Stimulated activated effector memory CD8-positive, alpha-beta T cell treated with anti-CD3 and anti-CD28 coated beads, Interleukin-12 subunit alpha, Interleukin-12 subunit beta, amount 100 ng/mL, for 72 hours (primary cell): ENCODE measurements at regions not wholly inside any gene's neighbourhood (a gene's known extent, or its start where the extent isn't known, plus 50 kb on each side); places are given as distances from the start of the nearest gene placed in this dataset.
A peak's percentile ranks its signal among the peaks of the same experiment; 100 is the strongest.

Experiments used
- ATAC-seq: fragments of 150-1000 bp; cut with Tn5 transposase; 2 replicates; pipeline ENCODE4 v1.10.0; 2021
- DNase-seq, 2 donors: peaks; one replicate each; pipeline ENCODE4 v3.0.0; 2021 to 2022; ENCODE audit warnings: low spot score in 2 of 2
- H3K27ac Mint-ChIP-seq: one replicate; pipeline ENCODE4 v1.8.0; 2022; ENCODE audit warnings: mild to moderate bottlenecking, mixed read lengths
- H3K36me3 Mint-ChIP-seq: one replicate; pipeline ENCODE4 v1.8.0; 2022; ENCODE audit warnings: mild to moderate bottlenecking, mixed read lengths
- H3K4me1 Mint-ChIP-seq: one replicate; pipeline ENCODE4 v1.8.0; 2022; ENCODE audit warnings: mixed read lengths
- H3K4me3 Mint-ChIP-seq: one replicate; pipeline ENCODE4 v1.8.0; 2022; ENCODE audit warnings: mild to moderate bottlenecking, mixed read lengths
- H3K9me3 Mint-ChIP-seq: one replicate; pipeline ENCODE4 v1.8.0; 2022; ENCODE audit warnings: mixed read lengths

GRCh38 chr10:42939685-42940366 is 137.0 kb upstream of the RET start:
- no peak for ATAC-seq
- DNase-seq: no peak

DNA sequence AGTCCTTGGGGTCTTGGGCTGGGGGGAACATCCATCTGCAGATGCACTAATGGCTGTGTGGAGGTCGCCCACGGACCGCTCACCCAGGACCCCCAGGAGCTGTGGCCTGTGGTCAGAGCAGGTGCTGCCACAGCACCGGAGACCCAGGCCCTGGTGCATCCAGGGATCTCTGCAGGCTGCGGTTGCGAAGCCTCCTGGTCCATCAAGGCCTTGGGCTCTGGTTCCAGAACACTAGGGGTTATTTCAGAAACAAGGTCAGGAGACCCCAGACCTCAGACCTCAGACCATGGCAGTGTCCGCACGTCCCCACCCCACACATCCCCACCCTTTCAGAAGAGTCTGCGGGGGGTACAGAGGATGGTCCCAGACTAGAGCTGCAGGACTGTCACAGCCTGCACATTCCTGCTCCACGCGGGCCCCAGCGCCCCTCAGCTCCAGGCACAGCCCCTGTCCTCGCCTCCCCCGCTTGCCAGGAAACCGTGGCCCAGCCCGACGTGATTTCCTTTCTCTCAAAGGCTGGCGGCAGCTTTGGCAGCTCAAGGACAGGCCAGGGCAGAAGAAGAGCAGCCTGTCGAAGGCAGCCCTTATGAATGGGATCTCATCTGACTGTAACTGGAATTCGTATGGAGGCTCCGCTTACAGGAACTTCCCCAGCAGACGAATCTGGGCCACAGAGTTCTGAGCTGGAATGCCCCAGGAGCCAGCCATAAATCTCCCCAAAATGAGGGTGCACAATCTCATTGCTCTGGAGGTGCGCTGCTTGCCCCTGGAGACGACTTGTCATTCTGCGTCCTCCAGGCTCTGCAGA is 136.2 kb upstream of the RET start:
- DNase-seq: peak in 1 of 2 donors; percentile 37
- no peak overlapping the region for H3K27ac Mint-ChIP-seq
- H3K36me3 Mint-ChIP-seq: no peaks in the 10 kb centered on the region
- ATAC-seq: no peak
- H3K4me1 Mint-ChIP-seq: no peaks in the 10 kb centered on the region
- H3K9me3 Mint-ChIP-seq: no peaks in the 10 kb centered on the region
- no peak overlapping the region for H3K4me3 Mint-ChIP-seq

More at GRCh38 chr10:42939685-42940366, 137.0 kb upstream of the RET start:
- Mint-ChIP-seq H3K36me3 (no peaks in the 10 kb centered on the region), H3K4me3 (no peak overlapping the region), H3K9me3 (no peaks in the 10 kb centered on the region), H3K4me1 (no peaks in the 10 kb centered on the region), H3K27ac (no peak overlapping the region)

- Mint-ChIP-seq H3K27ac (no peak overlapping the region), H3K36me3 (no peaks in the 10 kb centered on the region), H3K9me3 (no peaks in the 10 kb centered on the region), H3K4me1 (no peaks in the 10 kb centered on the region), H3K4me3 (no peak overlapping the region)
- ATAC-seq (no peak), DNase-seq (no peak)
These were observed 135.6 kb upstream of the RET start for GRCh38 chr10:42941295-42941644.

DNA sequence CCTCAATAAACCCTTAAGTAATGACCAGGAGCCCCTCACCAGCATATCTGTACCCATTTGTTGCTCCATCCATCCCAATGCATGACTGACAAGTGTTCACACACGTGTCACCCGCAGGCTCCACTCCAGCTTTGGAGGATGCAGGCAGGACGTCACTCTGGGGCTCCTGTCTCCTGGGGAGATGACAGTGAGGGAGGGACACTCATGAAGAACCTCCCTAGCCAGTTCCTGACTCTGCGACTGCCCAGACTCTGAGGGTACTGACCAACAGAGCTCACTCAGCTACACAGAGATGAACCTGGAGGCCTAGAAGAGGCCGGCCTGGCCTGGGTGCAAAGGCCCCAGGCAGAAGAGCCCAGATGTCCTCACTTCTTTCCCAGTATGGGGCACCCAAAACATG is 135.1 kb upstream of the RET start:
- Mint-ChIP-seq H3K4me3 (no peak overlapping the region), H3K9me3 (no peaks in the 10 kb centered on the region), H3K36me3 (no peaks in the 10 kb centered on the region), H3K27ac (no peak overlapping the region), H3K4me1 (no peaks in the 10 kb centered on the region)
- DNase-seq (no peak), ATAC-seq (peak; percentile 22)

DNA sequence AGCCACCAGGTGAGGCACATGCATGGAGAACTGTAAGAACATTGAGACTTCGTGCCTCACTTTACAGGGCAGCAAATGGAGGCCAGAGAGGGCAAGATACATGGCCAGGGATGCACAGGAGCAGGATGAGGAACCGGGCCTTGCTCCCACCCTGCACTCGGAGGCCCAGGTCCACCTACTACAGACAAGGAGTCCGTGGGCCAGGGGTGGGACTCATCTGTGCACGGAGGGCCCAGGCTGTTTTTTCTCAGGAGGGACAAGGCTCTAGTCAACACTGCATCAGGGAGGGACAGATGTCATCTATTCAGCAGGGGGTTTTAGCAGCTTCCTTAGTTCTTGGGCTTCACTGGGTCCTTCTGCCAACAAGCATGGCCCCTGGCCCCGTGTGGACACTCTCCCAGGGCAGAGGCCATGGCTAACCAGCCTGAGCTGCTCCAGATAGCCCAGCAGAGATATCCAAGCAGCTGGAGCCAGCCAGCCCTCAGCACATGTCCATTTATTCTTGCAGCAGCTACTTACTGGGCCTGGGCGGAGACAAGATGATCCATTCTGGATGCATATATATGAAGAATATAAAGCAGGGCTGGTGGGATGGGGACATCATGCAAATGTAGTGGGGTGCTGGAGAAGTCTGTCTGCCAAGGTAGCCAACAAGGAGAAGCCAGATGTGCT is 134.5 kb upstream of the RET start:
- DNase-seq (peak in 1 of 2 donors; percentile 38), ATAC-seq (peak; percentile 14)
- Mint-ChIP-seq H3K27ac (no peak overlapping the region), H3K36me3 (no peaks in the 10 kb centered on the region), H3K4me3 (no peak overlapping the region), H3K9me3 (no peaks in the 10 kb centered on the region), H3K4me1 (no peaks in the 10 kb centered on the region)

GRCh38 chr10:42943025-42943818 is 133.6 kb upstream of the RET start:
- H3K4me3 Mint-ChIP-seq: no peak overlapping the region
- ATAC-seq (peak; percentile 22), DNase-seq (no peak)
- no peak overlapping the region for H3K27ac Mint-ChIP-seq
- H3K36me3 Mint-ChIP-seq: no peaks in the 10 kb centered on the region
- no peaks in the 10 kb centered on the region for H3K4me1 Mint-ChIP-seq
- H3K9me3 Mint-ChIP-seq: no peaks in the 10 kb centered on the region

DNA sequence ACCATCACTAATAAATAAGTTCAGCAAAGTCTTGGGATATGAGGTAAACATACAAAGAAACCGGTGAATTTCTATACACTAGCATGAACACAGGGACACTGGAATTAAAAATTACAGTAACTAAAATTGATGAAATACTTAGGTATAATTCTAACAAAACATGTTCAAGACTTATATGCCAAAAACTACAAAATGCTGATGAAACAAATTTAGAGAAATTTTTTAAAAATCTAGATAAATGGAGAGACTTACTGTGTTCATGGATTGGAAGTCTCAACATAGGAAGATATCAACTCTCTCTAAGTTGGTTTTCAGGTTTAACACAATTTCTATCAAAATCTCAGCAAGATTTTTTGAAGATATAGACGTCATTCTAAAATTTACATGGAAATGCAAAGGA is 128.8 kb upstream of the RET start:
- DNase-seq (no peak), ATAC-seq (no peak)
- no peaks in the 10 kb centered on the region for H3K9me3 Mint-ChIP-seq
- H3K4me3 Mint-ChIP-seq: no peak overlapping the region
- no peaks in the 10 kb centered on the region for H3K4me1 Mint-ChIP-seq
- no peak overlapping the region for H3K27ac Mint-ChIP-seq
- no peaks in the 10 kb centered on the region for H3K36me3 Mint-ChIP-seq

DNA sequence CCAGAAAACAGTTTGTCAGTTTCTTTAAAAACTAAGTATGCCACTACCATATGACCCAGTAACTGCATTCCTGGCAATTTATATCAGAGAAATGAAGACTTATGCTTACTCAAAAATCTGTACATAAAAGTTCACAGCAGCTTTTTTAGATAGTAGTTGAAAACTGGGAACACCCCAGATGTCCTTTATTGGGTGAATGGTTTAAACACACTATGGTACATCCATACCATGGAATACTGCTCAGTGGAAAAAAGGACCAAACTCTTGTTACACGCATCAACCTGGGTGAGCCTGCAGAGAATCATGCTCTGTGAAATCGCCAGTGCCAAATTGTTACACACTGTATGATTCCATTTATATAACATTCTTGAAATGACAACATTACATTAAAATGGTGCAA is 127.6 kb upstream of the RET start:
- ATAC-seq (no peak), DNase-seq (no peak)
- H3K4me3 Mint-ChIP-seq: no peak overlapping the region
- no peaks in the 10 kb centered on the region for H3K9me3 Mint-ChIP-seq
- no peaks in the 10 kb centered on the region for H3K36me3 Mint-ChIP-seq
- H3K27ac Mint-ChIP-seq: no peak overlapping the region
- no peaks in the 10 kb centered on the region for H3K4me1 Mint-ChIP-seq

- ATAC-seq: no peak
- no peaks in the 10 kb centered on the region for H3K4me1 Mint-ChIP-seq
- H3K36me3 Mint-ChIP-seq: no peaks in the 10 kb centered on the region
- no peak overlapping the region for H3K27ac Mint-ChIP-seq
- H3K4me3 Mint-ChIP-seq: no peak overlapping the region
- H3K9me3 Mint-ChIP-seq: no peaks in the 10 kb centered on the region
- peak in 1 of 2 donors; percentile 36 for DNase-seq
These were observed 126.0 kb upstream of the RET start for GRCh38 chr10:42950606-42951485.

DNA sequence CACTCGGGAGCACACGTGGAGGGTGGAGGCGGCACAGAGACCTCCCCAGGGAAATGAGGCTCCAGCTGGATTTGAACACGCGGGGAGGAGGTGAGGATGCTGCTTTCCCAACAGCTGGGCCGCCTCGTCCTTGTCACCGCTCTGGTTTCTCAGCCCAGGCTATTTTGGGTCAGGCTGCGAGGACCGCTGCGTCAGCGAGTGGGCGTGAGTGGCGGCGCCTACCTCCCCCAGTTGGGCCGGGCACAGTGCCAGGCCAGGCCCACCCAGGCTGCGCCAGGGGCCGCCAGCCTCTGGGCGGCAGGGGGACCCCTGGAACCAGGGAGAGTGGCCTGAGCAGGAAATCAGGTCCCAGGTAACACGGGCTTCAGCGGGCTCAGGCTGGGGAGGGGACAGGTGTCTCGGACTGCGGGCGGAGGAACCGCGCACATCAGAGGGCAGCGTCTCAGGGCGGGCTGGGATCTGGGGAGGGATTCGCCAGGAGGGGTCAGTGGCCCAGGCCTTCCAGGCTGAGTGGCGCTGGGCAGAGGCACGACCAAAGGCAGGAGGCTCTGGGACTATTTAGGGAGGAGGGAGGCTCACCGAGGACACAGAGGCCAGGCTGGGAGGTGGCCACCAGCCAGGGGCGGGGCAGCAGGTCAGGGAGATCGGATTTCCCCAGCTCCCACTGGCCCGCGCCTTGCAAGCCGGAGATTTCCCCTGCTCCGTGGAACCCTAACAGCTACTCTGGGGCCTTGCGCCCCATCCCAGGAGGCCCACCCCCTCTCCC is 125.2 kb upstream of the RET start:
- Mint-ChIP-seq H3K4me1 (no peaks in the 10 kb centered on the region), H3K27ac (no peak overlapping the region), H3K4me3 (no peak overlapping the region), H3K9me3 (no peaks in the 10 kb centered on the region), H3K36me3 (no peaks in the 10 kb centered on the region)
- no peak for DNase-seq
- ATAC-seq: no peak

DNA sequence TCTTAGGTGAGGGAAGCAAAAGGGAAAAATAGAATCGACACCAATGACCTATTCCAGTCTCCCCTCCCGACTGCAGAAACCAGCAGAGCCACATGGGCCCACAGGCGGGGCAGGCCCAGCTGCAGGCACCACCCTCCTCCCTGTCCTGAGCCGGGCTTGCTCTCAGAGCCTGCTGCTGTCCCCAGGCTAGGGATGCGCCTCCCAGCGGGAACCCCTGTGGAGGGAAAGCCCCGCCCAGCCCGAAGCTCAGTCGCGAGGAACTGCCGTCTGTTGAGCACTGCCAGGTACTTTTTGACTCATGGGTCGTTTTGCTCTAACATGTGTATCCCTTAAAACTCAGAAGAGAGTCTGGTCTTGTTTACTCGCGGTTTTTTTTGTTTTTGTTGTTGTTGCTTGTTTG is 124.5 kb upstream of the RET start:
- H3K4me1 Mint-ChIP-seq: no peaks in the 10 kb centered on the region
- H3K27ac Mint-ChIP-seq: no peak overlapping the region

GRCh38 chr10:42952931-42953683 is 123.8 kb upstream of the RET start:
- H3K4me3 Mint-ChIP-seq: no peak overlapping the region
- ATAC-seq (peak; percentile 4), DNase-seq (peak in 1 of 2 donors; percentile 36)
- no peak overlapping the region for H3K27ac Mint-ChIP-seq
- no peaks in the 10 kb centered on the region for H3K36me3 Mint-ChIP-seq
- no peaks in the 10 kb centered on the region for H3K9me3 Mint-ChIP-seq
- no peaks in the 10 kb centered on the region for H3K4me1 Mint-ChIP-seq

More for the DNA sequence above, 124.5 kb upstream of the RET start:
- H3K9me3 Mint-ChIP-seq: no peaks in the 10 kb centered on the region
- no peak overlapping the region for H3K4me3 Mint-ChIP-seq
- ATAC-seq (no peak), DNase-seq (peak in 1 of 2 donors; percentile 30)
- H3K36me3 Mint-ChIP-seq: no peaks in the 10 kb centered on the region
